Gastrocnemius medialis (tissue), 4 donors: ENCODE measurements at regions not wholly inside any gene's neighbourhood (a gene's known extent, or its start where the extent isn't known, plus 50 kb on each side); places are given as distances from the start of the nearest gene placed in this dataset.

Experiments used
- CTCF ChIP-seq, 5 experiments: fragments of 450-650 bp in 3 of 5; fragments of 200-600 bp in 2 of 5; sonication (generic) in 2 of 5; IDR thresholded peaks in 4 of 5; conservative IDR thresholded peaks in 1 of 5; 1 replicate in 4 of 5; 2 replicates in 1 of 5; pipeline ENCODE4 v1.5.1; 2016 to 2019; ENCODE audit warnings: antibody characterized with exemption in 5 of 5, mild to moderate bottlenecking in 3 of 5, moderate library complexity in 3 of 5
- POLR2A ChIP-seq, 2 donors: fragments of 450-650 bp; IDR thresholded peaks; one replicate each; pipeline ENCODE4 v1.6.1; 2017; ENCODE audit warnings: antibody characterized with exemption in 2 of 2, mild to moderate bottlenecking in 2 of 2, moderate library complexity in 2 of 2

DNA sequence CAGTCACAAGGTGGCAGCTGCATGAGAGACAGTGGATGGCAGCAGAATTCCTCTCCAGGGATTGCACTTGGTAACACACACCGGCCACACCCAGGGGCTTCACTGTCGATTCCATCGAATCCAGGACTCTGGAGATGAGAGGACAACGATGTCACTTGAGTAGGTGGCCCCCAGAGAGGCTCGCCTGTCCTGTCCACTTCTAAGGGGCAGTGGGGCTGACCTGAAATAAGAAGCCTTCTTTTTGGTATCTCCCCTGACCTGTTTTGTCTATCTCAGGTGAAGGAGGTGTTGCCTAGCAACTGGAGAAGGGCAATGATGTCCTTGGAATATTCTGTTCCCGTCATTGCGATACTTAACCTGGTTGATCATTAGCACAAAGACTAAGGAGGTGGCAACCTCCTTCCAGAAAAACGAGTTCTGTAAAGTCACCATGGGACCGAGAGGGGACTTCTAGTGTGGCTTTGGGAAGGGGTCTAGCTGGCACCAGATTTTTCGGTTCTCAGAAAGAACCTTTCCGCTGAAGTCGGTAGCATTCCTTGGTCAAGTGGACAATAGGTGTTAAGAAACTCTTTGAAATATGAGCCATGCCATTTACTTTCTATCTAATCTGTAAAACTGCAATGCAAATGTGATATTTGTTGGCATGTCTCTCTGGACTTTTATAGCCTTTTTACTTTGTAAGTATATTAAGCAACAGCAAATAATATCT lies 85.2 kb upstream of the TMPRSS2 start:
- no peak for TF ChIP-seq CTCF (IDR thresholded peaks at IDR 0.05 in 4 of 5, conservative IDR thresholded peaks at IDR 0.05 in 1 of 5)
- no peak for TF ChIP-seq POLR2A (IDR thresholded peaks at IDR 0.05)
